Mesenchymal stem cell (in vitro differentiated cells and primary cell): ENCODE measurements at regions not wholly inside any gene's neighbourhood (a gene's known extent, or its start where the extent isn't known, plus 50 kb on each side); places are given as distances from the start of the nearest gene placed in this dataset.

ENCODE experiments used
- DNase-seq: peaks from one replicate; pipeline ENCODE4 v3.0.0-alpha.2; 2013
- H2AFZ ChIP-seq: one replicate; pipeline ENCODE4 v1.6.1; 2013; ENCODE audit warnings: low read depth, mild to moderate bottlenecking, control low read depth, inconsistent platforms, low read length, moderate library complexity
- H2AK5ac ChIP-seq: 2 replicates; pipeline ENCODE4 v1.6.1; 2013; ENCODE audit warnings: low read length, moderate library complexity, mild to moderate bottlenecking, inconsistent platforms; ENCODE audit not compliant: severe bottlenecking
- H2BK120ac ChIP-seq: one replicate; pipeline ENCODE4 v1.6.1; 2013; ENCODE audit warnings: low read depth, mild to moderate bottlenecking, inconsistent platforms, low read length, moderate library complexity
- H2BK12ac ChIP-seq, 2 experiments: one replicate each; pipeline ENCODE4 v1.6.1; 2013; ENCODE audit warnings: inconsistent platforms in 2 of 2, low read length in 2 of 2, mild to moderate bottlenecking in 2 of 2, moderate library complexity in 2 of 2, control low read depth in 1 of 2
- H2BK15ac ChIP-seq: one replicate; pipeline ENCODE4 v1.6.1; 2013; ENCODE audit warnings: mild to moderate bottlenecking, low read depth, inconsistent platforms; ENCODE audit not compliant: poor library complexity, severe bottlenecking
- H2BK5ac ChIP-seq: 2 replicates; pipeline ENCODE4 v1.6.1; 2013; ENCODE audit warnings: low read depth, mild to moderate bottlenecking, low read length, control low read depth, inconsistent platforms; ENCODE audit not compliant: poor library complexity, severe bottlenecking
- H3K14ac ChIP-seq, 2 experiments: one replicate each; pipeline ENCODE4 v1.6.1; 2013; ENCODE audit warnings: inconsistent platforms in 2 of 2, low read length in 2 of 2, control low read depth in 1 of 2, mild to moderate bottlenecking in 1 of 2, moderate library complexity in 1 of 2
- H3K18ac ChIP-seq, 2 experiments: one replicate each; pipeline ENCODE4 v1.6.1; 2013; ENCODE audit warnings: inconsistent platforms in 2 of 2, low read length in 2 of 2, control low read depth in 1 of 2, low read depth in 1 of 2, mild to moderate bottlenecking in 1 of 2
- H3K23ac ChIP-seq, 2 experiments: one replicate each; pipeline ENCODE4 v1.6.1; 2013; ENCODE audit warnings: inconsistent platforms in 2 of 2, low read length in 2 of 2, mild to moderate bottlenecking in 2 of 2, moderate library complexity in 2 of 2, control low read depth in 1 of 2
- H3K27ac ChIP-seq: 2 replicates; pipeline ENCODE4 v1.5.1; 2013; ENCODE audit warnings: mild to moderate bottlenecking, moderate library complexity, low read length, control low read depth, inconsistent platforms; ENCODE audit not compliant: poor library complexity, severe bottlenecking
- H3K27me3 ChIP-seq, 2 experiments: 2 replicates each; pipeline versions ENCODE4 v1.6.1 to v1.7.0; 2013; ENCODE audit warnings: low read length in 2 of 2, mild to moderate bottlenecking in 2 of 2, moderate library complexity in 2 of 2, control low read depth in 1 of 2, inconsistent platforms in 1 of 2; ENCODE audit not compliant: control insufficient read depth in 1 of 2, insufficient read depth in 1 of 2
- H3K36me3 ChIP-seq, 2 experiments: 2 replicates each; pipeline versions ENCODE4 v1.6.1 to v1.7.0; 2013; ENCODE audit warnings: low read length in 2 of 2, control low read depth in 1 of 2, inconsistent platforms in 1 of 2, low read depth in 1 of 2, mild to moderate bottlenecking in 1 of 2; ENCODE audit not compliant: insufficient read depth in 2 of 2, control insufficient read depth in 1 of 2
- H3K4ac ChIP-seq, 2 experiments: one replicate each; pipeline ENCODE4 v1.6.1; 2013; ENCODE audit warnings: inconsistent platforms in 2 of 2, low read length in 2 of 2, mild to moderate bottlenecking in 2 of 2, moderate library complexity in 2 of 2, control low read depth in 1 of 2, low read depth in 1 of 2
- H3K4me1 ChIP-seq: 2 replicates; pipeline ENCODE4 v1.6.1; 2013; ENCODE audit warnings: low read depth, low read length, control low read depth; ENCODE audit not compliant: control insufficient read depth, insufficient read depth
- H3K4me2 ChIP-seq: 2 replicates; pipeline ENCODE4 v1.6.1; 2013; ENCODE audit warnings: low read length, mild to moderate bottlenecking, inconsistent platforms; ENCODE audit not compliant: poor library complexity, severe bottlenecking
- H3K4me3 ChIP-seq, 2 experiments: 2 replicates each; pipeline versions ENCODE4 v1.5.1 to v1.7.0; 2013; ENCODE audit warnings: low read length in 2 of 2, mild to moderate bottlenecking in 2 of 2, control low read depth in 1 of 2, low read depth in 1 of 2; ENCODE audit not compliant: insufficient read depth in 1 of 2
- H3K79me1 ChIP-seq: replicated peaks from 2 replicates; pipeline ENCODE4 v1.6.1; 2013; ENCODE audit warnings: mild to moderate bottlenecking, control low read depth, low read length, inconsistent platforms; ENCODE audit not compliant: poor library complexity, severe bottlenecking
- H3K9ac ChIP-seq: 2 replicates; pipeline ENCODE4 v1.7.0; 2013; ENCODE audit warnings: mild to moderate bottlenecking, low read length, moderate library complexity
- H3K9me3 ChIP-seq: 2 replicates; pipeline ENCODE4 v1.7.0; 2013; ENCODE audit warnings: mild to moderate bottlenecking, low read length; ENCODE audit not compliant: control insufficient read depth
- H4K8ac ChIP-seq: one replicate; pipeline ENCODE4 v1.6.1; 2013; ENCODE audit warnings: inconsistent platforms, mild to moderate bottlenecking, low read length, moderate library complexity
- H4K91ac ChIP-seq: one replicate; pipeline ENCODE4 v1.6.1; 2013; ENCODE audit warnings: mild to moderate bottlenecking, low read length, inconsistent platforms
- WGBS: methylation state at CpG from one replicate; pipeline ENCODE4 v1.1.7; 2013; ENCODE audit warnings: mixed read lengths; 5-methylcytosine and 5-hydroxymethylcytosine counted together

DNA sequence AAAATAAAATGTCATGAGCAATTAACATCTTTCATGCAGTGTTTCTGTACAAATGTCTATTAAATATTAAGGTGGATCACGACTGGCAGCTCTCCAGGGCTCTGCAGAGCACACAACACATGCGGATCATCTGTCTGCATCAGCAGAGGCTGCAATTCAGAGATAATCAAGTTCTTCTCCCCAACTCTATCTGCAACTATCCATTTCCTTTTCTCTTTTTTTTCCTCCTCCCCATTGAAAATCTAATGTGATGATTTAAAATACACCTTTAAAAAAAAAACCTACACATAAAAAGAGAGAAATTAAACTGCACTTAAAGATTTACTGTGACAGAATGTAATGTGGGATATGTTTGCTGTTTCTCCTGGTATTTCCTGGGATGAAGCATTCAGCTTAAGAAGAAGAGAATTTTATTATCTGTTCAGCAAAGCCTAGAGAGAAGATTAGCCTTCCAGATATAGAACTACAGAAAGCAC, 352.6 kb upstream of the CCDC54 start:
- Histone ChIP-seq H4K8ac (no peak overlapping the region), H3K27me3 (no peaks in the 10 kb centered on the region), H2AFZ (no peak overlapping the region), H3K4me3 (no peak overlapping the region), H3K14ac (no peak overlapping the region), H3K4ac (no peak overlapping the region), H3K79me1 (no peaks in the 10 kb centered on the region), H2BK15ac (no peak overlapping the region), H3K4me1 (no peaks in the 10 kb centered on the region), H2BK120ac (no peak overlapping the region), H3K36me3 (no peaks in the 10 kb centered on the region), H2AK5ac (no peak overlapping the region), H3K23ac (no peak overlapping the region), H3K9me3 (no peaks in the 10 kb centered on the region), H4K91ac (no peak overlapping the region), H3K4me2 (no peak overlapping the region), H3K18ac (no peak overlapping the region), H3K27ac (no peak overlapping the region), H2BK12ac (no peak overlapping the region), H3K9ac (no peak overlapping the region), H2BK5ac (no peak overlapping the region)
- WGBS = 40% methylated on average over 2 of the region's 2 CpGs
- DNase-seq = peak; percentile 0

DNA sequence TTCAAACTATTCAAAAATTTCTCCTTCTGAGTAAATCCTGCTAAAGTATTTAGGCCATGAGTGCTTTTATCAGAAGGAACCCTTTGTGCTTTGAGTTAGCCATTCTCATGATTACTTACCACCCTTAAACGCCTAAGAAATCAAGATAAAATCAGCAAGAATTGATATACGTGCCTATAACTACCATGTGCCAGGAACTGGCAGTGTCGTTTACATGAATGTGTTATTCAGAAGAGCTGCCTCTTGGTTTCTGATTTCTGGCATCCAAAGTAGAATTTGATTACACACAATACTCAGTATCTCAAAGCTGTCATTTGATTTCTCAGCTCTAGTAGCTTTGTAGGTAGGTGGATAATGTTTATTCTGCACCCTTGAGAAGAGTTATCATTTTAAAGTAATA, 351.3 kb upstream of the CCDC54 start:
- no peaks in the 10 kb centered on the region for H3K4me1 ChIP-seq
- no peaks in the 10 kb centered on the region for H3K9me3 ChIP-seq
- H3K27me3 ChIP-seq = no peaks in the 10 kb centered on the region
- no peak for DNase-seq
- H3K4me3 ChIP-seq = no peak overlapping the region
- H3K36me3 ChIP-seq = no peaks in the 10 kb centered on the region
- no peak overlapping the region for H2BK12ac ChIP-seq
- H3K4ac ChIP-seq = no peak overlapping the region
- H4K91ac ChIP-seq = no peak overlapping the region
- no peak overlapping the region for H3K9ac ChIP-seq
- H3K4me2 ChIP-seq = no peak overlapping the region
- H2BK120ac ChIP-seq = no peak overlapping the region
- no peaks in the 10 kb centered on the region for H3K79me1 ChIP-seq
- no peak overlapping the region for H2AFZ ChIP-seq
- no peak overlapping the region for H3K14ac ChIP-seq
- H4K8ac ChIP-seq = no peak overlapping the region
- no peak overlapping the region for H2BK15ac ChIP-seq
- no peak overlapping the region for H3K27ac ChIP-seq
- no peak overlapping the region for H2AK5ac ChIP-seq
- no peak overlapping the region for H3K18ac ChIP-seq
- no peak overlapping the region for H3K23ac ChIP-seq
- WGBS = 72% methylated on average over 3 of the region's 3 CpGs
- H2BK5ac ChIP-seq = no peak overlapping the region

DNA sequence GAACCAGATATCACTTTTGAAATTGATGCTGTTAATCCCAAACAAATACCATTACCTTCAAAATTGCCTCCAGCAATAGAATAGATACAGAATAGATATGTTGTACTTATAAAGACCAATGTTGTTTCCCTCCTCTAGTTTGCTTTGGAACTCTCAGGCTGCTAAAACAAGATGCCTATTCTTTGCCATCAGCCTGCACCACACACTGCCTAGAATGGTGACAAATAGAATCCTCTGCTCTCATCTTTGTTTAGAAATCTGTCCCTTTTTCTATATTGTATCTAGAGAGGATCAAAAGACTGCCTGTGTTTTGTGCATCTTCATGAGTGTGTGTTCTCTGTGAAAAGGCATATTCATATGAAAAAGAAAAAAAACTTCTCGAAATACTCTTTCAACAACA, 349.2 kb upstream of the CCDC54 start:
- Histone ChIP-seq H3K27ac (no peak overlapping the region), H3K4me3 (no peak overlapping the region), H3K9me3 (no peaks in the 10 kb centered on the region), H4K8ac (no peak overlapping the region), H3K79me1 (no peaks in the 10 kb centered on the region), H3K14ac (no peak overlapping the region), H3K4ac (no peak overlapping the region), H2AK5ac (no peak overlapping the region), H2AFZ (no peak overlapping the region), H3K18ac (no peak overlapping the region), H3K4me2 (no peak overlapping the region), H3K23ac (no peak overlapping the region), H2BK120ac (no peak overlapping the region), H4K91ac (no peak overlapping the region), H3K36me3 (no peaks in the 10 kb centered on the region), H2BK15ac (no peak overlapping the region), H3K4me1 (no peaks in the 10 kb centered on the region), H2BK12ac (no peak overlapping the region), H3K27me3 (no peaks in the 10 kb centered on the region), H2BK5ac (no peak overlapping the region), H3K9ac (no peak overlapping the region)
- WGBS = no CpG with 5 or more reads among the region's 1 CpG
- no peak for DNase-seq

DNA sequence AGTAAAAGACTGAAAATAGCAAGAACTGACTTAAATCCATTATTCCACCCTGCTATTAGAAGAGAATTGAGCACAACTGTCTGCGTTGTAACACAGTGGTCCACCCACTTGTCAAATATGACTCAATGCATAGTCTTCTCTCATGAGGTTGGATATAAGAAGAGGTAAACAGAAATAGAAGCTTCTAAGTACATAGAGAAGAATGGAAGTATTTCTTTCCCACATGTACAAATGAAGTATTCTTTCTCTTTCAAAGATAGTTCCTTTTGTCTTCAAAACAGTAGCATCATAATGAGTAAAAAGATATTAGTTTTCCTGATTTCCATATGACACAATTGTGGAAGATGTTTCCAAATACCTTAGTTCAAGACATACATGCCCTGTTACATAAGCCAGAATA, 348.6 kb upstream of the CCDC54 start:
- H3K4me2 ChIP-seq = no peak overlapping the region
- H2BK15ac ChIP-seq = no peak overlapping the region
- no peaks in the 10 kb centered on the region for H3K79me1 ChIP-seq
- no peak overlapping the region for H3K9ac ChIP-seq
- H3K4me1 ChIP-seq = no peaks in the 10 kb centered on the region
- H2AFZ ChIP-seq = no peak overlapping the region
- DNase-seq = no peak
- H2BK5ac ChIP-seq = no peak overlapping the region
- no peak overlapping the region for H4K8ac ChIP-seq
- no peak overlapping the region for H3K18ac ChIP-seq
- H2BK120ac ChIP-seq = no peak overlapping the region
- H3K27ac ChIP-seq = no peak overlapping the region
- H3K4me3 ChIP-seq = no peak overlapping the region
- no peak overlapping the region for H3K4ac ChIP-seq
- whole genome bisulfite sequencing = no CpG with 5 or more reads among the region's 1 CpG
- H2BK12ac ChIP-seq = no peak overlapping the region
- no peaks in the 10 kb centered on the region for H3K9me3 ChIP-seq
- no peak overlapping the region for H2AK5ac ChIP-seq
- H3K36me3 ChIP-seq = no peaks in the 10 kb centered on the region
- H3K14ac ChIP-seq = no peak overlapping the region
- H4K91ac ChIP-seq = no peak overlapping the region
- no peaks in the 10 kb centered on the region for H3K27me3 ChIP-seq
- H3K23ac ChIP-seq = no peak overlapping the region
